NB4 (cell line): ENCODE measurements at regions not wholly inside any gene's neighbourhood (a gene's known extent, or its start where the extent isn't known, plus 50 kb on each side); places are given as distances from the start of the nearest gene placed in this dataset.

Source experiments
- CTCF ChIP-seq: IDR thresholded peaks from one replicate; pipeline ENCODE4 v1.5.1; 2012; ENCODE audit warnings: low read depth, low read length
- MYC ChIP-seq: IDR thresholded peaks from 2 replicates; pipeline ENCODE4 v1.6.1; 2011; ENCODE audit warnings: low read depth, low read length
- POLR2A ChIP-seq: IDR thresholded peaks from 2 replicates; pipeline ENCODE4 v1.6.1; 2011; ENCODE audit warnings: mild to moderate bottlenecking; ENCODE audit not compliant: insufficient read length; ENCODE audit errors: extremely low read depth
- TF ChIP-seq, protein P1 (sequence below): IDR thresholded peaks from 2 replicates; pipeline ENCODE4 v1.6.1; 2011; ENCODE audit warnings: low read depth, low read length

DNA sequence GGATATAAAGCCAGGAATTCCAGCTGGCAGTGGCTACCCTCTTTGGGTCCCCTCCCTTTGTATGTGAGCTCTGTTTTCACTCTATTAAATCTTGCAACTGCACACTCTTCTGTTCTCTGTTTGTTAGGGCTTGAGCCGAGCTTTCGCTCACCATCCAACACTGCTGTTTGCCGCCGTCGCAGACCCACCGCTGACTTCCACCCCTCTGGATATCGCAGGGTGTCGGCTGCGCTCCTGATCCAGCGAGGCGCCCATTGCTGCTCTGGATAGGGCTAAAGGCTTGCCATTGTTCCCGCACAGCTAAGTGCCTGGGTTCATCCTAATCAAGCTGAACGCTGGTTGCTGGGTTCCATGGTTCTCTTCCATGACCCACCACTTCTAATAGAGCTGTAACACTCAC lies 1433.5 kb upstream of the ADGRB3 start:
- TF ChIP-seq CTCF (no peak), POLR2A (no peak), MYC (no peak)
- TF ChIP-seq, protein P1, sequence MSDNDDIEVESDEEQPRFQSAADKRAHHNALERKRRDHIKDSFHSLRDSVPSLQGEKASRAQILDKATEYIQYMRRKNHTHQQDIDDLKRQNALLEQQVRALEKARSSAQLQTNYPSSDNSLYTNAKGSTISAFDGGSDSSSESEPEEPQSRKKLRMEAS, result no peak
